Esophagus muscularis mucosa (tissue), 4 donors: ENCODE measurements at regions not wholly inside any gene's neighbourhood (a gene's known extent, or its start where the extent isn't known, plus 50 kb on each side); places are given as distances from the start of the nearest gene placed in this dataset.

Experiments
- DNase-seq: peaks from one replicate; pipeline ENCODE4 v3.0.0-alpha.2; 2017; ENCODE audit errors: extremely low spot score
- H3K27ac ChIP-seq, 4 donors: fragments of 200-600 bp; sonication (generic); replicated peaks in 1 of 4; 1 replicate in 3 of 4; 2 replicates in 1 of 4; pipeline ENCODE4 v1.5.1; 2016 to 2019; ENCODE audit warnings: mild to moderate bottlenecking in 1 of 4
- H3K27me3 ChIP-seq, 4 donors: fragments of 200-600 bp; sonication (generic); one replicate each; pipeline versions ENCODE4 v1.5.1 to v1.6.0; 2016 to 2019
- H3K36me3 ChIP-seq, 4 donors: fragments of 200-600 bp; sonication (generic); one replicate each; pipeline ENCODE4 v1.5.1; 2016 to 2019
- H3K4me1 ChIP-seq, 4 donors: fragments of 200-600 bp; sonication (generic); one replicate each; pipeline ENCODE4 v1.5.1; 2016 to 2019
- H3K4me3 ChIP-seq, 4 donors: fragments of 200-600 bp; sonication (generic); 1 replicate in 2 of 4; 2 replicates in 2 of 4; pipeline ENCODE4 v1.5.1; 2016 to 2019; ENCODE audit warnings: mild to moderate bottlenecking in 4 of 4, moderate library complexity in 1 of 4
- H3K9me3 ChIP-seq, 4 donors: fragments of 200-600 bp; sonication (generic); 1 replicate in 3 of 4; 2 replicates in 1 of 4; pipeline ENCODE4 v1.5.1; 2016 to 2019
- EP300 ChIP-seq: sonication (generic); formaldehyde crosslinking; IDR thresholded peaks from one replicate; pipeline ENCODE4 v1.6.1; 2017; ENCODE audit warnings: antibody characterized with exemption
- POLR2A ChIP-seq: fragments of 450-650 bp; IDR thresholded peaks from one replicate; pipeline ENCODE4 v1.6.1; 2017; ENCODE audit warnings: antibody characterized with exemption, moderate library complexity, mild to moderate bottlenecking, low read depth
- POLR2AphosphoS5 ChIP-seq, 2 donors: sonication (generic); formaldehyde crosslinking; IDR thresholded peaks; one replicate each; pipeline ENCODE4 v1.6.1; 2017; ENCODE audit warnings: antibody characterized with exemption in 2 of 2
- WGBS: methylation state at CpG from one replicate; pipeline ENCODE4 v1.1.5; 2018; 5-methylcytosine and 5-hydroxymethylcytosine counted together
- intact Hi-C: fragments of 100-400 bp; cut with DNase I; formaldehyde crosslinking; loops from one replicate; pipeline ENCODE4 v1.15.1; 2023
- TF ChIP-seq, protein P1 (sequence below), 3 experiments: fragments of 200-600 bp in 2 of 3; fragments of 450-650 bp in 1 of 3; sonication (generic) in 2 of 3; IDR thresholded peaks; one replicate each; pipeline ENCODE4 v1.5.1; 2017 to 2019; ENCODE audit warnings: antibody characterized with exemption in 3 of 3, mild to moderate bottlenecking in 2 of 3, moderate library complexity in 1 of 3

DNA sequence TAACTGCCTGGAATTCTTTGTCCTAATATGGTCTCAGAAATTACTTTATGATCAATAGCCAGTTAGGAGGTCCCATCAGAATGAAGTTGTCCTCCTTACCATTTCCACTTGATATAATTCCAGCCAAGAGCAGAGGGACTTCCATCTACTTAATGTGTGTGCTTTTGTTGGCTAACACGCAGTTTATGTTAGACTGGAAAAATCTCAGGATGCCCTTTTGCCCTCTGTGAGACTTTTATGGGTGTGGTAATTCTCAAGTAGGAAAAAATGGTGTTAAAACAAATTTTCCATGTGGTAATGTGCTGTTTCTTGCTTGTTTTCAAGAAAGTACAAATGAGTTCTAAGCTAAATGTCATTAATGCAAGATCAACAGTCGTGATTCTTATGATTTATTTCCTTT, 327.1 kb downstream of the MTRR start:
- TF ChIP-seq EP300, result no peak
- TF ChIP-seq POLR2A, result no peak
- no peak for TF ChIP-seq POLR2AphosphoS5 (IDR thresholded peaks at IDR 0.05)
- H3K9me3 ChIP-seq, result no peaks in the 10 kb centered on the region
- no peak overlapping the region for H3K27ac ChIP-seq
- H3K4me3 ChIP-seq, result no peak overlapping the region
- no peaks in the 10 kb centered on the region for H3K4me1 ChIP-seq
- no peaks in the 10 kb centered on the region for H3K27me3 ChIP-seq
- WGBS, result 38% methylated on average over 2 of the region's 2 CpGs
- no peak for DNase-seq
- intact Hi-C loops, result no loop called here
- H3K36me3 ChIP-seq, result no peaks in the 10 kb centered on the region

DNA sequence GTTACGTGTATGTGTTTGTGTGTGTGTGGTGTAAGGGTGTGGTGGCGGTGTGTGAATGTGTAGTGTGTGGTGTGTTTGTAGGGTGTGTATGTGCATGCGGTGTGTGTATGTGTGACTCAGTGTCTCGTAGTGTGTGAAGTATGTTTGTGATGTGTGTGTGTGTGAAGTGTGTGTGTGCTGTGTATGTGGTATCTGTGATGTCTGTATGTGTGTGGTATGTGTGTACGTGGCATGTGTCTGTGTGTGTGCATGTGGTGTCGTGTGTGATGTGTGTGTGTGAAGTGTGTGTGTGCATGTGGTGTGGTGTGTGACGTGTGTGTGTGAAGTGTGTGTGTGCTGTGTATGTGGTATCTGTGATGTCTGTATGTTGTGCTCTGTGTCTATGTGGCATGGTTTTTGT, 339.4 kb downstream of the MTRR start:
- Histone ChIP-seq H3K4me3 (no peak overlapping the region), H3K4me1 (no peaks in the 10 kb centered on the region), H3K9me3 (peaks cover 0 to 7% (median 5%) of the 10 kb centered on the region in 4 donors), H3K27ac (no peak overlapping the region), H3K27me3 (no peaks in the 10 kb centered on the region), H3K36me3 (no peaks in the 10 kb centered on the region)
- WGBS, result 85% methylated on average over 7 of the region's 7 CpGs
- intact Hi-C loops, result no loop called here
- TF ChIP-seq POLR2AphosphoS5 (IDR thresholded peaks at IDR 0.05) (no peak), EP300 (no peak), POLR2A (no peak)
- TF ChIP-seq, protein P1, sequence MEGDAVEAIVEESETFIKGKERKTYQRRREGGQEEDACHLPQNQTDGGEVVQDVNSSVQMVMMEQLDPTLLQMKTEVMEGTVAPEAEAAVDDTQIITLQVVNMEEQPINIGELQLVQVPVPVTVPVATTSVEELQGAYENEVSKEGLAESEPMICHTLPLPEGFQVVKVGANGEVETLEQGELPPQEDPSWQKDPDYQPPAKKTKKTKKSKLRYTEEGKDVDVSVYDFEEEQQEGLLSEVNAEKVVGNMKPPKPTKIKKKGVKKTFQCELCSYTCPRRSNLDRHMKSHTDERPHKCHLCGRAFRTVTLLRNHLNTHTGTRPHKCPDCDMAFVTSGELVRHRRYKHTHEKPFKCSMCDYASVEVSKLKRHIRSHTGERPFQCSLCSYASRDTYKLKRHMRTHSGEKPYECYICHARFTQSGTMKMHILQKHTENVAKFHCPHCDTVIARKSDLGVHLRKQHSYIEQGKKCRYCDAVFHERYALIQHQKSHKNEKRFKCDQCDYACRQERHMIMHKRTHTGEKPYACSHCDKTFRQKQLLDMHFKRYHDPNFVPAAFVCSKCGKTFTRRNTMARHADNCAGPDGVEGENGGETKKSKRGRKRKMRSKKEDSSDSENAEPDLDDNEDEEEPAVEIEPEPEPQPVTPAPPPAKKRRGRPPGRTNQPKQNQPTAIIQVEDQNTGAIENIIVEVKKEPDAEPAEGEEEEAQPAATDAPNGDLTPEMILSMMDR (IDR thresholded peaks at IDR 0.05), result no peak
- DNase-seq, result peak; percentile 85

DNA sequence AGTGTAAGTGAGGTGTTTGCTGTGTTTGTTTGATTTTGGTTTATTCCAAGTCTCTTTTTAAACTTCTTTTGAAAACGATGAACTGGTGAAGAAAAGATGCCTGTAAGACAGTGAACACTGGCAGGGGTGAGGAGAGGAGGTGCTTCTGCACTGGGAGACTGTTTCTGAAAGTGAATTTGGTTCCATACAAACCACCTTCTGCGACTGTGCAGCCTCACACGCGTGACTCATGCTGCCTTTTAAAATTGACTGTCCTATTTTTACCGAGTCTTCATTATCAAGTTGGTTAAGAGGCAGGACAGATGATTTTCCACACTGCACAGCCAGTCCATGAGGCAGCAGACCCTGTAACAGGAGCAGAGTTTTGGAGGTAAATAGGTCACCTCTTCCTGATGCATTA, 340.6 kb downstream of the MTRR start:
- intact Hi-C loops, result no loop called here
- H3K4me3 ChIP-seq, result no peak overlapping the region
- no peaks in the 10 kb centered on the region for H3K36me3 ChIP-seq
- H3K27ac ChIP-seq, result no peak overlapping the region
- no peaks in the 10 kb centered on the region for H3K27me3 ChIP-seq
- peaks cover 0 to 5% (median 4%) of the 10 kb centered on the region in 4 donors for H3K9me3 ChIP-seq
- peak; percentile 39 for DNase-seq
- TF ChIP-seq POLR2AphosphoS5 (IDR thresholded peaks at IDR 0.05) (no peak), POLR2A (no peak), EP300 (no peak)
- TF ChIP-seq, protein P1 (IDR thresholded peaks at IDR 0.05), result no peak
- 56% methylated on average over 5 of the region's 5 CpGs for WGBS
- no peaks in the 10 kb centered on the region for H3K4me1 ChIP-seq

DNA sequence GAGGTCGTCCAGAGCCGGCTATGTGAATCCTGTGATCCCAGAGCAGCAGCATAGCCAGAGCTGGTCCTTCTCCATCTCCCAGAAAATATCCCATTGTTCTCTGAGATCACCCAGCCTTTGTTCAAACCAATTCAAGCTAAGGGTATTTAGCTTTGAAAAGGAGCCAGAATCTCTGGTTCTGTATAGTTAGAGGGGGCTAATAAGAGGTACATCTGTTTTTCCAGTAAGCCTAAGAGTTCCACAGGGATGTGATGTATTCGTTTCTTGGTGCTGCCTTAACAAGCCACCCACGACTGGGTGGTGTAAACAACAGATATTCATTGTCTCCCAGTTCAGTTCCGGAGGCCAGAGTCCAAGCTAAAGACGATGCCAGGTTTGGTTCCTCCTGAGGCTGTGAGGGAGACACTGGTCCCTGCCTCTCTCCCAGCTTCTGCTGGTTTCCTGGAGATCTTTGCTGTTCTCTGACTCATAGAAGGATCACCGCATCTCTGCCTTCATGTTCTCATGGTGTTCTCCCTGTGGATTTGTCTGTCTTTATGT, 344.8 kb downstream of the MTRR start:
- intact Hi-C loops, result no loop called here

DNA sequence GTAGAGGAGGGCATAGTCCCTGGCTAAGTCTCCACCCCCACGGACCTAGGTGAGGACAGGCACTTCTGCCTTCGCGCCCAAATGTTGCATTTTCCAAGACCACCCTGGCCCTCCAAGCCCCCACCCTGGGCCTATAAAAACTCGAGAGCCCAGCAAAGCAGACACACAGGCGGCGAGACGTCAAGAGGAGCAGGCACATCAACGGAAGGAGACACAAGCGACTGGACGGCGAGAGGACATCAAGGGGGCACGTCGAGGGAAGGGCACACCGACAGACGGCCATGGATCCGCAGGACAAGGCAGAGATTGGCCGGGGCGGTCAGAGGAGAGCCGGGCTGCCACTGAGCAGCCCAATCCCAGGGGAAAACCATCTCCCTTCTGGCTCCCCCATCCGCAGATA, 348.0 kb downstream of the MTRR start:
- H3K27me3 ChIP-seq, result no peaks in the 10 kb centered on the region
- H3K36me3 ChIP-seq, result no peaks in the 10 kb centered on the region
- DNase-seq, result no peak
- H3K4me1 ChIP-seq, result no peaks in the 10 kb centered on the region
- H3K4me3 ChIP-seq, result no peak overlapping the region
- no peak overlapping the region for H3K27ac ChIP-seq
- peaks cover 0 to 10% (median 0%) of the 10 kb centered on the region in 4 donors for H3K9me3 ChIP-seq
- intact Hi-C loops, result no loop called here
- WGBS, result 90% methylated on average over 20 of the region's 20 CpGs
- TF ChIP-seq EP300, result no peak
- TF ChIP-seq POLR2A, result no peak

More for the DNA sequence above, 344.8 kb downstream of the MTRR start:
- H3K4me3 ChIP-seq, result no peak overlapping the region
- 26% methylated on average over 7 of the region's 7 CpGs for WGBS
- H3K36me3 ChIP-seq, result no peaks in the 10 kb centered on the region
- H3K9me3 ChIP-seq, result no peaks in the 10 kb centered on the region
- TF ChIP-seq EP300, result no peak
- TF ChIP-seq, protein P1 (IDR thresholded peaks at IDR 0.05), result no peak
- no peak for DNase-seq
- no peak overlapping the region for H3K27ac ChIP-seq
- no peaks in the 10 kb centered on the region for H3K27me3 ChIP-seq
- no peaks in the 10 kb centered on the region for H3K4me1 ChIP-seq

DNA sequence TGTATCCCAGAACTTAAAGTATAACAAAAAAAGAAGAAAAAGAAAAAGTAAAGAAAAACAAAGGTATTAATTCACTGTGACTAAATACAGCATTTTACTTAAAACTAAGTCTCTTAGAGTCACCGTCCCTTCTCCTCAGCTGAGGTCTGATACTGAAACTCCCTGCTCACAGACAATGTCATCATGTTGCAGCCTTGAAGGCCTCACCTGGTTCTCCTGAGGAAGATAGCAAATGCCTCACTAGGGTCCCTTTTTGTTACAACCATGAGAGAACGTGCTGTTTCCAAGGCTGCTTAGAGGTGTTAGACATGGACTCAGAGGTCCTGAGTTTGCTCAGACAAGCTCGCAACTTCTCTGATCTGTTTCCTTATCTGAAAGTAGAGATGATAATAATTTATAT, 357.2 kb downstream of the MTRR start:
- intact Hi-C loops, result no loop called here

More for the DNA sequence above, 357.2 kb downstream of the MTRR start:
- TF ChIP-seq POLR2AphosphoS5 (IDR thresholded peaks at IDR 0.05), result no peak
- TF ChIP-seq, protein P1 (IDR thresholded peaks at IDR 0.05), result no peak
- TF ChIP-seq EP300, result no peak
- TF ChIP-seq POLR2A, result no peak
- Histone ChIP-seq H3K4me3 (no peak overlapping the region), H3K27me3 (no peaks in the 10 kb centered on the region), H3K4me1 (no peaks in the 10 kb centered on the region), H3K27ac (no peak overlapping the region), H3K36me3 (no peaks in the 10 kb centered on the region), H3K9me3 (peaks cover 0 to 7% (median 0%) of the 10 kb centered on the region in 4 donors)
- DNase-seq, result peak; percentile 62
- 93% methylated on average over 3 of the region's 3 CpGs for WGBS
